Glomerular visceral epithelial cell (primary cell): ENCODE measurements at regions not wholly inside any gene's neighbourhood (a gene's known extent, or its start where the extent isn't known, plus 50 kb on each side); places are given as distances from the start of the nearest gene placed in this dataset.
"Not testable (repeated sequence)": the region's sequence is repeated elsewhere in the genome, so short reads cannot be mapped to it uniquely, and the experiment has no call there.

ENCODE experiments used
- DNase-seq: peaks from one replicate; pipeline ENCODE4 v3.0.0-alpha.2; 2016; ENCODE audit errors: extremely low spot score

GRCh38 chr12:124070394-124071074, 97.5 kb downstream of the ZNF664 start:
- DNase-seq, result not testable (repeated sequence)

DNA sequence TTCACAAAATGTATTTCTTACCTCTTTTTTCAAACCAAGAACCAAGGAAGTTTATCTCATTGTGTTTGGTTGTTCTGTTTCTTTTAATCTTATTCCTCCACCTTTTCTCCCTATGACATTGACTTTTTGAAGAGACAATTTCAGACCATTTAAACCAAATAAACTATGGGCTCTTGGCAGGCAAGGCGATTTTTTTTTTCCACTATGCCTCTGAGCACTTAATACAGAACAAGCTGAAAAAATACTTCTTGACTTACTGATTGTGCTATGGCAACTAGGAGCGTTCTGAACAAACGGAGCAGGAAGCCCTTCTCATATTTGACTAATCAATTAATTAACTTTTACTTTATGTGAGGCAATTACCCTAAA, 98.0 kb downstream of the ZNF664 start:
- DNase-seq, result no peak

DNA sequence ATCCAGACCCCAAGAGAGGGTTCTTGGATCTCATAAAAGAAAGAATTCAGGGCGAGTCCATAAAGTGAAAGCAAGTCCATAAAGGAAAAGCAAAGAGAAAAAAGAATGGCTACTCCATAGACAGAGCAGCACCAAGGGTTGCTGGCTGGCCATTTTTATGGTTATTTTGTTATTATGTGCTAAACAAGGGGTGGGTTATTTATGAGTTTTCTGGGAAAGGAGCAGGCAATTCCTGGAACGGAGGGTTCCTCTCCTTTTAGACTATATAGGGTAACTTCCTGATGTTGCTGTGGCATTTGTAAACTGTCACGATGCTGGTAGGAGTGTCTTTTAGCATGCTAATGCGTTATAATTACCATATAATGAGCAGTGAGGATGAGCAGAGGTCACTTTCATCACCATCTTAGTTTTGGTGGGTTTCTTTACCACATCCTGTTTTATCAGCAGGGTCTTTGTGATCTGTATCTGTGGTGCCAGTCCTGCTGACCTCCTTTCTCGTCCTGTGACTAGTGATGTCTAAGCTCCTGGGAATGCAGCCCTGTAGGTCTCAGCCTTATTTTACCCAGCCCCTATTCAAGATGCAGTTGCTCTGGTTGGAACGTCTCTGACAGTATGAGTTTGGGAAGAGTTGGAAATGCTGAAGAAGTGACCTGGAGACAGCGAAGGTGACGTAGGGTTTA, 100.5 kb downstream of the ZNF664 start:
- DNase-seq, result no peak

DNA sequence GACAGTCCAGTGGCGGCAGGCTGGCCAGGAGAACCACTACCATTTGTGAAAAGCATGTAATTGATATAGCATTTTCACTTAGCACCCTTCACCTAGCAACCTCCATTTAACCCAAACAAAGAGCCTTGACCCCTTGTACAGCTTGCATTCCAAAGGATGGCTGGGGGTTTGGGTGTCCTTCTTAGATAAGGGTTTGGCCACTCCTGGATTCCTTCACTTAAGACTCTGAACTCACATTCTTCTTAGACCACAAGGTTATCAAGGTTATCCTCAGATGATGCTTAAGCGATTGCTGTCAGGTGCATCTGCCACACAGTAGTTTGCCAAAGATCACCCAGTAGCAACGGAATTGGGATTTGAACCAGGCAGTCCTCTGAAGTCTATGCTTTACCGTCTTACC, 102.8 kb downstream of the ZNF664 start:
- DNase-seq, result no peak

- no peak for DNase-seq
Measured at GRCh38 chr12:124077701-124078100, 104.7 kb downstream of the ZNF664 start.

DNA sequence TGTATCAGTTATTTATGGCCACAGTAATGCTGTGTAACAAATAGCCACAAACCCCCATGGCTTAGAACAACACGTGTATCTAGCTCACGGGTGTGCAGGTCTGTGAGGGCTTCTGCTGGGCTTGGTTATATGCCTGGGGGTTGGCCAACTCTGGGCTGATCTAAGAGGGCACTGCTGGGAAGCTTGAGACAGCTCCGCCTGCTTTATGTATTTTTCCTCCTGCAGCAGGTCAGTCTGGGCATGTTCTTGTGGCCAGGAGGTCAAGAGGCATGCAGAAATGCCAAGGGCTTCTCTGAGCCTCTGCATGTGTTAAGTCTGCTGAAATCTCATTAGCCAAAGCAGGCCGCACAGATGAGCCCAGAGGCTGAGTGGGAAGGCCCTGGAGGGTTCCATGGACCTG, 105.8 kb downstream of the ZNF664 start:
- DNase-seq, result no peak

- DNase-seq, result no peak
Measured at GRCh38 chr12:124080649-124081048, 107.6 kb downstream of the ZNF664 start.

GRCh38 chr12:124082012-124082411, 109.0 kb downstream of the ZNF664 start:
- no peak for DNase-seq

DNA sequence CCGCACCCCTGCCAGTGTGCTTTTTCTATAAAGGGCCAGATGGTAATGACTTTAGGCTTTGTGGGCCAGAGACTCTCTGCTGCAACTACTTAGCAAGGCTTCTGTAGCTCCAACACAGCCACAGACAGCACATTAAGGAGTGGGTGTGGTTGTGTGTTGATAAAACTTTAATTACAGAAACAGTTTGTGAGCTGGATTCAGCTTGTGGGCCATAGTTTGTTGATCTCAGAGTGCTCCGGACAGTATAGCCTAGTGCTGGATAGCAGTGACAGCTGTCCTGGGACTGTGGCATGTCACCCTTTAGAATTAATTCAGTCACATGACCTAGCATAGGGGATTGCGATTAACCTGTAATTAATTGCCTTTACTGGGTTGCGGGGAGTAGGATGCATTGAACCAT, 109.7 kb downstream of the ZNF664 start:
- DNase-seq, result no peak

- DNase-seq, result no peak
Measured at GRCh38 chr12:124083708-124084107, 110.7 kb downstream of the ZNF664 start.

DNA sequence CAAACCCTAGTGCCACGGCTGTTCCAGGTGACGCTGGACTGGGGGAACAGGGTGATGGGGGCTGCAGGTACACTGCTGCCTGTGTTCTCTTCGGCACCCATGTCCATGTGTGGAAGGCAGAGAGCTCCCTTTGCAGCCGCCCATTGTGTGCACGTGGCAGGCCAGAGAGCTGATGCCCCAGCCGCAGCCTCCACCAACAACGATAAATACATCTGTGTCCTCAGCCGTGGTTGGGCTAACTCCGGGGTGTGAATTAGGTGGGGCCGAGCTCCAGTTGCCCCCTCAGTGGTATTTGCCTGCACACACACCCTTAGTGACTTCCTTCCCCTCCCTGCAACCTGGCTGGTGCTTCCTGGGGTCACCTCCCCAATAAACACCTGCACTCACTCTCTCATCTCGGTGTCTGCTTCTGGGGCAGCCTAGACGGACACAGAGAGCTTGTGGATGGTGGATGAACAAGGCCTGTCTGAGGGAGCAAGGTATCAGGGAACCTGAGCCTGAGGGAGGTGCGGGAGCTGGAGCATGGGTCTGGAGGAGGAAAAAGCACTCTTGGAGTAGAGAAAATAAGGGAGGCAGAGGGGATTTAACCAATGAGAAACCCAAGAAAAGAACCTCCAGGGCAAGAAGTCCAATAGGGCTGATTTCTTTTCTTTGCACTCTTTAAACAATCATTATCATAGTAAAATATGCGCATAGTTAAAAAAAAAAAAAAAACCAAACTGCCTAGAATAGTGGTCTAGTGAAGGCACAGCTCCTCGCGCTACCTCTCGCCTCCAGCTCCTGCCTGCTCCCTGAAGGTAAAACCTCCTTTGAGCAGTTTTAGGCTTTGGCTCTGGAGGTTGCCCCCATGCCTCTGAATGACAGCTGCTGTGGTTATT, 112.6 kb downstream of the ZNF664 start:
- DNase-seq, result no peak

DNA sequence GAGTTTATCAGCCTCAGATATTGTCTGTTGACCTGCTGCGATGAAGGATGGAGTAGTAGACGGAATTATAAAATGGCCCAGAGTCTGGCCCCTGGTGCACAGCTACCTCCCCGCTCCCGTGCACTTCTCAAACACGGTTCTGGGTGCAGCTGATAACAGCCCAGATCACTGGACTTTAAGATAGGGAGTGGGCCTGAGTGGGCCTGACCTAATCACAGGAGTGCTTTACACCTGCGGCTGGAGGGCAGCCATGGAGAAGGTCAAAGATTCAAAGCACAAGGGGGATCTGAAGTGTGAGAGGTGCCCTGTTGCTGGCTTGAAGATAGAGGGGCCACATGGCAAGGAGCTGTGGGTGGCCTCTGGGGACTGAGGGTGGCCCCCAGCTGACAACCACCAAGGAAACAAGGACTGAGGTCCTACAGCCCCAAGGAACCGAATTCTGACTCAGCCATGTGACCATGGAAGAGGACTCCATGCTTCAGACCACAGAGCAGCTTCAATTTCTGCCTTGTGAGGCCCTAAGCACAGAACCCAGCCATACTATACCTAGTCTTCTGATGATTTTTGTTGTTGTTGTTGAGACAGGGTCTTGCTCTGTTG, 113.4 kb downstream of the ZNF664 start:
- DNase-seq, result no peak

- DNase-seq, result no peak
Measured at GRCh38 chr12:124087266-124088051, 114.4 kb downstream of the ZNF664 start.

DNA sequence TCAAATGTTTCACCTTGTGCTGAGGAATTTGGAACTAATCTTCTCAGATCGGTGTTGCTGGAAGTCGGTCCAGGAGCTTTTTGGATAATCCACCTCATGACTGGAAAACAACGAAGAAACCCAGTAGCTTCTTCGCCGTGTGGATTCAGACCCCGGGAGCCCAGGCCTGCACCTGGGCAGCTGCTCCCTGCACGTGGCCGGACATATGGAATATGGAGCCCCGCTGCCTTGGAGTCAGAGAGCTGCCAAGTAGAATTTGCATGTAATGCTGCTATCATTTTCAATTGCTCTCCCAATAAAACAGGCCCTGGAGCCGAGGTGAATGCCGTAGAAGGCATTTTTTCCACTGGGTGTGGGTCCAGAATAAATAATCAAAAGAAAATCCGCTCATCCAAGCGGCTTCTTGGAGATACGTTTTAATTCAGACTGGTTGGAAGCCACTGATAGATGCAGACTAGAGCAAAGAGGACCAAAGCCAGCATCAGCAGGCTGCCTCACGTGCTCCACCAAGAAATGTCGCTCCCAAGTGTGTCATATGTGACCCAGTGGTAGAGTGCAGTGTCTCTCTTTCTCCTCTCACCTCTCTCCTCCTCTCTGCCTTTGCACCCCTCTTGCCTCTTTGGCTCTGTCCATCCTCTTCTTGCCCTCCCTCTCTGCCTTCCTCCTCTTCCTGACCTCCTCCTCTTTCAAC, 115.3 kb downstream of the ZNF664 start:
- no peak for DNase-seq

DNA sequence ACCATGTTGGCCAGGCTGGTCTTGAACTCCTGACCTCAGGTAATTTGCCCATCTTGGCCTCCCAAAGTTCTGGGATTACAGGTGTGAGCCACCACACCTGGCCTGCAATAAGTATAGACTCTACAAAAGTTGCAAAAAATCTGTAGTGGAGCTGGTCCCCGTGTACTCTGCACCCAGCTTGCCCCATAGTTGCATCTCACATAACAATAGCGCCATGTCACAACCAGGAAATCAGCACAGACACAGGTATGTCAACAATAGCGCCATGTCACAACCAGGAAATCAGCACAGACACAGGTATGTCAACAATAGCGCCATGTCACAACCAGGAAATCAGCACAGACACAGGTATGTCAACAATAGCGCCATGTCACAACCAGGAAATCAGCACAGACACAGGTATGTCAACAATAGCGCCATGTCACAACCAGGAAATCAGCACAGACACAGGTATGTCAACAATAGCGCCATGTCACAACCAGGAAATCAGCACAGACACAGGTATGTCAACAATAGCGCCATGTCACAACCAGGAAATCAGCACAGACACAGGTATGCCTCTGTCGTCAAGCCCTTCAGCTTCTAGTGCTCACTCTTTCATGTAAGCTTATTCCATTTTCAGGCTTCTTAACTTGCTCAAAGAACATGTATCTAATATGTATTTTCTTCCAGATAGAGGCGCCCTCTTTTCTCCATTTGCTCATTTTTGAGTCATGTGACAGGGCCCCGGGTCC, 116.3 kb downstream of the ZNF664 start:
- not testable (repeated sequence) for DNase-seq

DNA sequence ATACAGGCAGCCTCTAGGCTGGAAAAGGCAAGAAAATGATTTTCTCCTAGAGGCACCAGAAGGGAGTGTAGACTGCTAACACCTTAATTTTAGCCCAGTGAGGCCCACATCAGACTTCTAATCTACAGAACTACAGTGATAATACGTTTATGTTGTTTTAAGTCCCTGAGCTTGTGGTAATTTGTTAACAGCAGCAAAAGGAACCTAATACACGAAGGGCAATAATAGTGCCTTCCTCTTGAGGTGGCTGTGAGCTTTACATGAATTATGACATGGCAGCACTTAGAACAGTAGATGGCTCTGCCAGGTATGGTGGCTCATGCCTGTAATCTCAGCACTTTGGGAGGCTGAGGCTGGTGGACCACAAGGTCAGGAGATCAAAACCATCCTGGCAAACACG, 118.8 kb downstream of the ZNF664 start:
- no peak for DNase-seq

- DNase-seq, result not testable (repeated sequence)
Measured at GRCh38 chr12:124092532-124092931, 119.5 kb downstream of the ZNF664 start.

GRCh38 chr12:124093297-124093696, 120.3 kb downstream of the ZNF664 start:
- no peak for DNase-seq

DNA sequence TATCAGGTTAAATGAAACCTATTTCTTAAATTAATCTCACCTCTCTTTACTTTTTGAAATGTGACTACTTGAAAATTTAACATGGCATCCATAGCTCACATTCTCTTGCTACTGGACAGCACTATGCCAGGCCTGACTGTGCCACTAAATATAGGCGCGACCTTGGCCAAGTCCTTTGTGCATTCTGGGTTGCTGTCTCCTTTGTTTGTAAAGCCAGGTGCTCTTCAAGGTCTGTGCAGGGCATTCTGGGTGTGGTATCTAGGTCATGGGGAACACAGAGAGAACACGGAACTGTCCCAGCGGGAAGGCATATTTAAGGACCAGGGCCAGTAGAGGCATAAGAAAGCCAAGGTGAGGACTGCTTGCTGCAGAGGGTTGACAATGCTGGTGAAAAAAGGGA, 121.2 kb downstream of the ZNF664 start:
- DNase-seq, result no peak

DNA sequence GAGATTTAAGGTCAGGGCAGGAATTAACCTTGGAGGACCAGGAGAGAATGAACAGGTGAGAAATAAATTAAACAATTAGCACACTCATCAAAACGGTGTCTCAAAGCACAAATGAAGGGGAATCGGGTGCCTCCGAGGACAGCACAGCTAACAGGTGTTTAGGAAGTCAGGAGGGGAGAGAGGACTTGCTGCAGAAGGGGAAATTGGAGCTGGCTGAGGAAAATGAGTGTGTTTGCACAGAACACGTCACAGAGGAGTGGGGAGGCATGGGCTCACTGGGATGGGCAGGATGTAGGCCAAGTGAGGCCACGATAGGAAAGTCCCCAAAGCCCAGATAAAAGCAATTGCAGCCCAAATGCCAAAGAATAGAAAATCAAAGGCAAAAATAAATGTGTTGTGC, 121.7 kb downstream of the ZNF664 start:
- no peak for DNase-seq
